HG03039 (cell line): ENCODE measurements at regions not wholly inside any gene's neighbourhood (a gene's known extent, or its start where the extent isn't known, plus 50 kb on each side); places are given as distances from the start of the nearest gene placed in this dataset.

Experiments used
- ATAC-seq: cut with Tn5 transposase; IDR thresholded peaks from one replicate; pipeline ENCODE4 v1.9.1; 2021; ENCODE audit warnings: mild to moderate bottlenecking, moderate library complexity; ENCODE audit not compliant: unreplicated experiment

DNA sequence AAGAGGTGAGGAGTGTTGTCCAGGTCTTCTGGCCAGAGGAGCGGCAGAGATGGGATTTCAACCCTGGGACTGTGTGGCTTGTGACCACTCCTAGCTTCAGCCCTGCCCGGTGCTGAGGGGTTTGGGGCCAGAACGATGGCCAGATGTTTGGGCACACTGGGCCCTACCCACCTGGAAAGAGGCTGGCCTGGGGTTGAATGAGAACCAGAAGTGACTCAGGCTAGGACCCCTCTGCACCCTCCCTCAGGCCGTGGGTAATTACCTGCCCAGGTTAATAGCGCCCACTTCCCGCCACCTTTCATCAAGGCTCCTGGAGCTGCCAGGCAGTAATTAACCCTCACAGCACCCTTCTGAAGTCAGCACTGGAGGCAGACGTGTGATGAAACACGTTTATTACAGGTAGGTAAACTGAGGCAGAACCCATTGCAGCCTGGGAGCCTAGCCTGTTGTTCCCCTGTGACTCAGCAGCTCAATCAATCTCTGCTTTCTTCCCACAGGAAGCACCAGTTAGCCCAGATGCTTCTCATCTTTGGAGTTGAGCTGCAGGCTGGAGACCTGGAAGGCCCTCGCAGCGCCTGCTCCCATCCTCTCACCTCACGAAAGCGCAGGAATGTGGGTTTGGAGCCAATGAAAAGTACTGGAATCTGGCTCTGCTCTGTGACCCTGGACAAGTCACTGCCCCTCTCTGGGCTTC is 120.8 kb downstream of the CEBPB start:
- no peak for ATAC-seq

DNA sequence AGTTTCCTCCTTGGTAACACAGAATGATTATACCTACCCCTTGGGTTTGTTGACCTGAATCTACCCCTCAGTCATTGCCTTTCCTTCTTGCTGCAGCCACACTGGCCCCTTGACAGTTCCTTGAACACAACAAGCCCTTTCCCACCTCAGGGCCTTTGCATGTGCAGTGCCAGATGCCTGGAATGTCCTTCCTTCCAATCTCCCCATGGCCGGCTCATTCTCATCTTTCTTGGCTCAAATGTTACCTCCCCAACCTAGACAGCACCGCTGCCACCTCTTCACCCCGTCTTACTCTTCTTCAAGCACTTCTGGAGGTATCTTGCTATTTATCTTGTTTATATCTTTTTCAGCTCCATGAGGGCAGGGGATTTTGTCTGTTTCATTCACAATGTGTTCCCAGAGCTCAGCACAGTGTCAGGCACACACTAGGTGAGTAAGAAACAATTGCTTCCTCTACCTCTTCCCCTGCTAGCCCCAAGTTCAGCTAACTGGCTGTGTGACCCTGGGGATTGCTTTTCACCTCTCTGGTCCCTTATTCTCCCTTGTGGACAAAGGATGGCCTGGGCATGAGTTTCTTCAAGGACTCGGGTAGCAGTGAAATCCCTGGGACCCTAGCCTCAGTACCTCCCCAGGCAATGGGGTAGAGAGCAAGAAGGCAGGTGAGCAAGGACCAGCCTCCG is 121.5 kb downstream of the CEBPB start:
- ATAC-seq = no peak

DNA sequence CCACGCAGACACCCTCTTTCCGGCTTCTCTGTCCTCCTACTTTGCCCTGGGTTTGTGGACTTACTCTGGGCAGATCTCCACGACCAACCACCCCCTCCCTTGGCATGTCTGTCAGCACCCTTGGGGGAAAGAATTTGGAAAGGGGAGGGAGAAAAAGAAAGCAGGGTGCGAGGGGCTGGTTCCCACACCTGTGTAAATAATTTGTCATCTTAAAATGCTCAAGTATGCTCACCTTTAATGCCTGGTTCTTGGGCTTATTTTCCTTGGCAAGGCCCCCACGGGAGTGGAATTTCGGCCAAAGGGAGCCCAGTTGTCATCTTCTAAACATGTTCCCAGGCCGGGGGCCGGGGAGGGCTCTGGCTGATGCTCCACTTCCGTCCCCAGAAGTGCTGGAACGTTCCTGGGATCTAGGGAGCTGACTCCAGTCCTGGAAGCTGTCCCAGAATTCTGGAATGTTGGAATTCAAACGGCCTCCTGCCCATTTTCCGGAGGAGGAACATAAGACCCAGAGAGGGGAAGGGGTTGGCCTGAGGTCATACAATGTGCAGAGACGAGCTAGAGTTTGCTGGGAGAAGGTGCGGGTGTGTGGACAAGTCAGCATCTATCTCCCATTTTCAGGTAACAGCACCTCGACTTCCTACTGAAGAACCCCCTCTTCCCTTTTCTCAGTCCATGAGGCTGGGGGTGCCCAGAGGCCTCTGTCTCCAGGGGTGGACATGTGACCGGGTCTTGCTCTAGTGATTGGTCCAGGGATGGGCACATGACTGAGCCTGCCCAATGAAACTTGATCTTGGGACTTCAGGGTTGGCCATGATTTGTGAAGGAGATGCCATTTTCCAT is 122.3 kb downstream of the CEBPB start:
- no peak for ATAC-seq

DNA sequence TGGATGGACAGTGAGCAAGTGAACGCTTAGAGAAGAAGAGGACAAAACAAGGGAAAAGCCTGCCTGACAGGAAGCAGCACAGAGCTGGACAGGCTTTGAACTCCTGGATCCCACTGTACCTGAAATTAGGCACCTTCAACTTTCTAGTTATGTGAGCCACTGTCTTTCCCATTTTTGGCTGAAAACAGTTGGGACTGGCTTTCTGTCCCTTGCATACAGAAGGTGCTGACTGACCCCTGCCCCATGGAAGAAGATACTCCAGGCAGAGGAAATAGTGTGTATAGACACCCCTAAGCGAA is 122.8 kb downstream of the CEBPB start:
- ATAC-seq = no peak

DNA sequence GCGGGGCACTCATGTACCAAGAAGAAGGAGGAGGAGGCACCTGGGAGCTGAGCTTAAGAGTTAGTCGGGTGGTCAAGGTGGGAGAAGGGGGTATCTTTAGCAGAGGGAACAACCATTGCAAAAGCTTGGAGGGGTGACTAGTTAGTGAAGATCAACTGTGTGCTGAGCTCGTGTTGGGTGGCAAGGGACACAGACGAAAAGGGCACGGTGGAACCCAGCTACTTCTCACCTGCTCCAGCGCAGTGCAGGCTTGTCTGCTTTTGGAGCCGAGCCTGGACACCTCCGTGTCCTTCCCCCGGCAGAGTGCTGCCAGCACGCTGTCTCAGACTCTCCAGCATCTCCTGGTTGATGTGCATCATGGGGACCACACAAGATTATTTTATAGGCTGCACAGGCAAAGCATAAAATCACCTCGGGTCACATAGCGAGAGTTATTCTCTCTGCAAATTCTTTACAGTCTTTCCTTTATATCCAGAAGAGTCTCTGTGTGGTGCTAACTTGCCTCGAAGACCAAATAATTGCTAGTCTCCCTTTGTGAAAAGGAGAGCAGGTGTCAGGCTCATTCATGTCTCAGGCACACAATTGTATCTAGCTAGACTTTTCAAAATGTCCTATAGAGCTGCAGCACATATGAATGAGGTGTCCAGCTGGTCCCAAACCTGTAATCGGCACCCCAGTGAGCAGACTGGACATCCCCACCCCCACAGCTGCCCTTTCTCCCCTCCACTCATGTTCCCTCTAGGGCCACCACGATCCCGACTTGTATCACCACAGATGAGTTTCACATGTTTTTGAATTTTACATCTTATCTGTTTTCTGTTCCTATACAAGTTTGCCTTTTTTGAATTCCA is 123.4 kb downstream of the CEBPB start:
- ATAC-seq = no peak

DNA sequence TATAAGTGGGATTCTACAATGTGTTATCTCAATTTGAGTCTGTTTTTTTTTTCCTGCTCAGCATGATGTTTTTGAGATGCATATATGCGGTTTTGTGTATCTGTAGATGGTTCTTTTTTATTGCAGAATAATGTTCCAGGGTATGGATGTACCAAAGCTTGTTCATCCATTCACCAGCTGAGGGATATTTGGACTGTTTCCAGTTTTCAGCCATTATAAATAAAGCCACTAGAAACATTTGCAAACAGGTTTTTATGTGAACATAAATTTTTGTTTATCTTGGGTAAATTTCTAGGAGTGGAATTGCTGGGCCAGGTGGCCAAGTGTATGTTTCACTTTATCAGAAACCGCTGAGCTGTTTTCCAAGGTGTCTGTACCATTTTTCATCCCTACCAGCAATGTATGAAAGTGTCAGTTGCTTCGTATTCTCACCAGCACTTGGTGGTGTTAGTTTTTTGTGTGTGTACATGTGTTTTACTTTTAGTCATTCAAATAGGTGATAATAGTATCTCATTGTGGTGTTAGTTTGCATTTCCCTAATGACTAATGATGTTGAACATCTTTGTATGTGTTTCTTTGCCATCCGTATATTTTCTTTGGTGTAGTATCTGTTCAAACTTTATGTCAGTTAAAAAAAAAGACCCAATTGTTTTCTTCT is 124.2 kb downstream of the CEBPB start:
- no peak for ATAC-seq

DNA sequence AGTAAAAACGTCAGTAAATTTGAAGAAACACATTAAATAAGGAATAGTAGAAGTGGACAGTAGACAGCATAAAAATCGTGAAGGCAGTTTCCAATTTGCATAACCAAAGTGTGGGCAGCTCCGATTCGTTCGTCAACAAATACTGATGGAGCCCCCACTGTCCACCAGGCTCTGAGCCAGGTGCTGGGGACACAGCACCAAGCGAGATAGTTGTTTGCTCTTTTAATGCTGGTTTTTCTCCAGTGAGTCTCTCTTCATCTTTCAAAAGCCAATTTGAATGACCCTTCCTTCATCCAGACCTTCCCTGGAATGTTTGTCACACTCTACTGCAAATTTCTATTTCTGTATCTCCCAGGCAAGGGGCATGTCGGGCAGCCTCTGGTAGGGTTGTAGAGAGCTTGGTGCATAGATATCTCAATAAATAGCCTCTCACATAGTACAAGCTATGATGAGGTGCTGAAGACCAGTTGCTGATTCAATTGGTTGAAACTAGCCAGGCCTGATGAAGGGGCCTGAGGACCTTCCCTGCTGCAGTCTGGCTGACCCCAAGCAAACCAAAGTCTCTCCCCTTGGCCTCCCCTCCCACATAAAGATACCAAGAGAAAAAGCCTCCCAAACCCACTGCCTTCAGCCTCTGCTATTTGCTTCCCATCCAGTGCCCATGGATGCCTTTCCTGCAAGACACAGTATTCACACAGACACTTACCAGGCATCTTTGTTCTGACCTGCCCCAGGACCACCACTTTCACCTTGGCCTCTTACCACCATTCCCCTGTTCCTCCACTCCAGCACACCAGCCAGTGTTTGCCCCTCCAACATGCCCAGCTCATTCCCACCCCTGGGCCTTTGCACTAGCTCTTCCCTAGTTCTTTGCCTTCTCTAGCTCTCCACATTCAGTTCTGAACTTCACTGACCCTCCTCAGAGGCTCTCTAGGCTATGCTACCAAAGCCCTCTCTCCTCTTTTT is 125.2 kb downstream of the CEBPB start:
- ATAC-seq = no peak

DNA sequence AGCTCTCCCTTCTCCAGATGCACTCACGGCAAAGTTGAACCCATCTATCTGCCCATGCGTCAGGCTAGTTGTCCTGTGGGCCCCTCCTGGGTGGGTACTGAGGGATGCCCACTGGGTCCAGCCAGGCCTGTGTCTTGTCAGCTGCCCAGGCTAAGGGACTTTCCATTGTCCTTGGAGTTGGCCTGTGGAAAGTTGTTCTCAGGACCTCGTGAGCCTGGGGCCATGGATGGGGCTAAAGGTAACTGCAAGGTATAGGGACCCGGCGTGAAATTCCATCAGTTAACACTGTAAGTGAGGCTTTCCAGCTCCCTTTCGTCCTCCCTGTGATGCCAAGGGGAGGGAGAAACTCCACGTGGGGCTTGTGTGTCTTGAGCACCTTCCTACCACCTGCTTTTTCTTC is 126.5 kb downstream of the CEBPB start:
- no peak for ATAC-seq

DNA sequence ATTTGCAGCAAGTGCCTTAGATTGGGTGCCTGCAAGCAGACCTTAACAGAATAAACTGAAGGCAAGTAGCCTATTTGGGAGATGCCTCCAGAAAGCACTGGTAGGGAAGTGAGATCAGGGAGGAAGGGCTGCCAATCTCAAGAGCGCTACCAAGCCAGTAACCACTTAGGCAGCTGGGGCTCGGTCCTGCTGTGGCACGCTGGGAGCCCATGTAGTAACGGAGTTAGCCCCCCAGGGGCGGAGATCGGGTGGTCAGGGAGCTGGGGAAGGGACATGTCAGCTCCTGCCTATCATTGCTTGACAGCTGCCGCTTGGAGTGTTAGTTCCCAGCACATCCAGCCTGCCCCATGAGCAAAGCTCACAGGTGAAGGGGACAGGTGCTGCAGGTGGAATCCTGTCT is 127.0 kb downstream of the CEBPB start:
- ATAC-seq = no peak

DNA sequence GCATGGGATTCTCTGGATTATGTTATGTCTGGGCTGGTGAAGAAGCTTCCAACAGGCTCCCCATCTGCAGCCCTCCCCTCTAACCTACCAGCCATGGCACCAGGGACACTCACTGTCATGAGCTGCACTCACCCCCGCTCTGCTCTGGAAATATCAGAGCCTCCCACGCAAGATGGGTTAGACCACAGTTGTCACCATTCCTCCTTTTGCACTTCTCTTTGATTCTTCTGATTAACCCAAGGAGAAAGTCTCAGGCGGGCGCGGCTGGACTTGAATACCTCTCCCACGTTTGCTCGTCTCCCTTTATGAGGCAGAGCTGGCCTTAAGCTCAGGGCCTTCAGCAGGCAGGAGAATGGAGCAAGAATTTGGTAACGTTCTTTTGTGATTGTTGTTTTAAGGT is 128.1 kb downstream of the CEBPB start:
- no peak for ATAC-seq

DNA sequence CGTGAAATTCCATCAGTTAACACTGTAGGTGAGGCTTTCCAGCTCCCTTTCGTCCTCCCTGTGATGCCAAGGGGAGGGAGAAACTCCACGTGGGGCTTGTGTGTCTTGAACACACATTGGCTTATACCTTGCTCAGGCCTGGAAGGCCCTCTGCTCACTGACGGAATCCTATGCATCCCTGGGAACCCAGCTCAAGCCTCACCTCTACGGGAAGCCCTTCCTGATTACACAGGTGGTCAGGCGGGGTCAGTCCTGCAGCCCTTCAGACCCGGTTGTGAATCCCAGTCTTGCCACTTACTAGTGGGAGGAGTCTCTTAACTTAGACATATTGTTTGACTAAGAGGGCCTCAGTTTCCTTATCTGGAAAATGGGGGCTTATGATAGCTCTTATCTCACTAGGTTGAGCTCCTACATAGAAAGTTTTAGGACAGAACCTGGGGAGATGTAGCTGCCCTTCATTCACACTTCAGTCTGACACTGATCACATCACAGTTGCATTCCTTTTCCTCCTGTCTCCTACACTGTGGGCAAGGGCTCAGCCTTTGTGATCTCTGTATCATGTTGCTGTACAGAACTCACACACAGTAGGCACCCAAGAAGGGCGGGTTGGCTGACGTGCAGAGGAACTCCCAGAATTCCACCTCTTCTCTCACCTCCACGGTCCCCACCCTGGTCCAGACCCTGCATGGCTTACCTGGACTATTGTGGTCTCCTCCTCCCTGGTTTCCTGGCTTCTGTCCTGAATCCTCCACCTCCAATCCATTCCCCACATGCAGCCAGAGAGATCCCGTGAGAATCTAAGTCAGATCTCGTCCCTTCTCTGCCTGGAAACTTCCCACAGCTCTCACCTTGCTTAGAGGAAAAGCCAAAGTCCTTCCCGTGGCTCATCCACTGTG is 129.6 kb downstream of the CEBPB start:
- no peak for ATAC-seq

DNA sequence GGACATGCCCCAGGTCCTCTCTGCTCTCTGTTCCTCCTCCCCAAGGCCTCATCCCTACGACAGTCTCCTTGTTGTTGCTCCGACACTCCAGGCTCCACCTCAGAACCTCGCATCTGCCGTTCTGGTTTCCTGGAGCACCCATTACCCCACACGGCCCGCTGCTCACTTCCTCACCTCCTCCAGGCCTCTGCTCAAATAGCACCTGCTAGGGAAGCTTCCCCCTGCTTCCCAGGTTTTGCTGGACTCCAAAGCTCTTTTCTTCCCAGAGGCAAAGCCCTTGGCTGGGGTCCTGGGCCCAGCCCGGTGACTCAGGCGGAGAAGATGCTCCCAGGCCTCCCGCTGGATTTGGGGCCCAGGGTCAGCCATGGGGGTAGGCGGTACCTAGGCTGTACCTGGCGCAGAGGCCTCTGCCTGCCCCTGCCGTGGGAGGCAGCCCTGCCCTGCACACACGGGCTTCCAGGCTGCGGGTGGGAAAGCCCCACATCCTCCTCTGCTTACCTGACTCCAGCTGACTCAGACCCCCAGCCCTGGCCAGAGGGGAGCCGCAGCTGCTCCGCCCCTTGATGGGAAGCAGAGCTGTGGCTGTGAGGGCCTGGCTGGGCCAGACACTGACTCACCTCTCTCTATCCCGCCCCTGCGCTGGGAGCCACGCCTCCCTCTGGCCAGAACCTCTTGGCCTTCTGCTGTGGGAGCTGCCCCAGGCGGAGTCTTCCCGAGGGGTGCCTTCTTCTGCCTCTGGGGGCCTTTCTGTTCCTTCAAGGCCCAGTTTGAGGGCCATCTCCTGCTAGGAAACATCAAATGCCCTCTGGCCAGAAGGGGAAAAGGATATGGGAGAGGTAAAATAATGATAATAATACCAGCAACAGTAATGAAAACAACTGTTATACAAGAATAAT is 130.5 kb downstream of the CEBPB start:
- no peak for ATAC-seq

DNA sequence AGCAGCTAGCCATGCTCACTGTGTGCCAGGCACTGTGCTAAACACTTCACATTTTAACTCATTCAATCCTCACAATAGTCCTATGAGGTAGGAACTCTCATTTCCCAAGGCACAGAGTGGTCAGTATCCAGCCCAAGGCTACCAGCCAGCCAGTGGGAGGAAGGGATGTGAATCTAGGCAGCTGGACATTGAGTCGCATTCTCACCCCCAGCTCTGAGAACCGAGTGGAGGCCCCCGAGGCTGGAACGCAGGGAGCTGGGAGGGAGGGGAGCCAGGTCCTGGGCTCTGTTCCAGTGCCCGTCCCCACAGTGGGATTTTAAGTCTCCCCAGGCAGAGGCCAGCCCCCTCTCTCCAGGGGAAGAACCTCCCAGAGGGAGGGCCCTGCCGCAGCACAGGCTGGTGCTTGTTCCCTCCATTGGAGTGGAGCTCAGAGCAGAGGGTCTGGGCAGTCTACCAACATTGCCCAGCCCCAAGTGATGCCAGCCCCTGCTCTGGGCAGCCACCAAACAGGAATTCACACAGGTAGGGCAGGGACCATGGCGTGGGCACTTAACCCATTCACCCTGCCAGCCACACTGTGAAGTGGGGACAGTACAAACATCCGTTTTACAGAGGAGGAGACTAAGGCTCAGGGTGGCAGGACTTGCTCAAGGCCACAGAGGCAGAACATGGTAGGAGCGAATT is 131.3 kb downstream of the CEBPB start:
- no peak for ATAC-seq

DNA sequence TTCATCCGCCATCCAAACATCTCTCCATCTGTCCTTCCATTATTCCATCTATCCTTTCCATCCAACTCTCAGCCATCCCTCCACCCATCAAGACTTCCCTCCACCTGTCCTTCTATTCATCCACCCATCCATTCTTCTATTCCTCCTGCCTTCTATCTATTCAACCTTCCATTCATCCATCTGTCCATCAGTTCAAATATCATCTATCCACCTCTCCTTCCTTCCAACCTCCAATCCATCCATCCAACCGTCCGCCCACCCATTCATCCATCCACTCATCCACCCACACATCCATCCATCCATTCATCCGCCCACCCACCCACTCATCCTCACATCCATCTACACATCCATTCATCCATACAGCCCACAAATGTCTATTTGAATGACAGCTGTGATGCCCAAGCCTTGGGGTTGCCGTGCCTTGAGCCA is 132.1 kb downstream of the CEBPB start:
- no peak for ATAC-seq

DNA sequence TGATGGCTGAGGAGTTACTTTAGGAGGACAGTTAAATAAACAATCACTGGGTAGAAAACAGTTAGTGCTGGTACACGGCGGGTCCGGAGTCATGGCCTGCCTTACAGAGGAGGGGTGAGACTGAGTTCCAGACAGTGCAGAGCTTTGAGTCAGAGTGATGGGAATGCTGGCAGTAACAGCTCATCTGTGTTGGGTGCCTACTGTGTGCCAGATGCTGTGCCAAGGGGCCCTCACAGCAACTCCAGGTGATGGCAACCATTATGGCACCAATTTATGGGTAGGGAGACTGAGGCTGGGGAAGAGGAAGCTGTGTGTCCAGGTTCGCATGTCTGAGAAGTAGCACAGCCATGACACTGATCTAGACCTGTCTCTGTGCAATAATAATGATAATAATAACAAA is 132.6 kb downstream of the CEBPB start:
- ATAC-seq = no peak

DNA sequence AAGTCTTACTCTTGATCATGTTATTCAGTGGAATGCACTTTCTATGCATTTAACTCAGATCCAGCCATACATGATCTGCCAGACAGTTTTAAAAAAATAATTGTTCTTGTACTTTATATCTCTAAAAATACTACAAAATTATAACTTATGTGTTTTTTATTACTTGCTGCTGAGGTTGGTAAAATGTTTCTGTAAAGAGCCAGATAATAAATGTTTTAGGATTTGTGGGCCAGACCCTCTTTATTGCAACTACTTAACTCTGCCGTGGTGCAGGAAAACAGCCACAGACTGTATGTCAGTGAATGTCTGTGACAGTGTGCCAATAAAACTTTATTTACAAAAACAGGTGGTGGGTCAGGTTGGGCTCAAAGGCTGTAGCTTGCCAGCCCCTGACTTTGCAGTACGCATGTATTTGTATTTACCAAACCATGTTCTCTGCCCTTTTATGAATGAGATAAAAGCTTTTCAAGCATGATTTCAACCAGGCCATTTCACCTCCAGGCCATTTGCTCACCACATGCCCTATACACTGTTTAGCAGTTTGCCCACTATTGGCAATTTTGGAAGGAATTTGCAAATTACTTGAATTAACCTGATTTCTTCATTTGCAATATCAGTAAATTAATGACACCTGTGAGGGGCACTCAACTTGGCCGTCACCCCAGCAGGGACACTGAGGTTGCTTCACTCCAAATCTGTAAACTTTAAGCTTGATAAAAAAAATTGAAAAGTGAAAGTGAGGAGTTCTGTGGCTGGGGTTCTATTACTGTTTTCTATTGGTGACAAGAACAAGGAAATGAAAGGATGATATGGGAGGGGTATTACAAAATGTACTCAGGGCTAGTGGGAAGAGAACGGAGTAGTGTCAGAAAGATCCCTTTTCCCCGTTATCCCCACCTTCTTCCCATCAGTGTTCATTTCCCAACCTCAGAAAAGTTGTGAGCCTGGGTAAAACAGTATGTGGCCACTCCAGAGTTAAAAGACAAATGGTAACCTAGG is 133.4 kb downstream of the CEBPB start:
- no peak for ATAC-seq
